GM19351 (cell line): ENCODE measurements at regions not wholly inside any gene's neighbourhood (a gene's known extent, or its start where the extent isn't known, plus 50 kb on each side); places are given as distances from the start of the nearest gene placed in this dataset.
"Not testable (repeated sequence)": the region's sequence is repeated elsewhere in the genome, so short reads cannot be mapped to it uniquely, and the experiment has no call there.

ENCODE experiments used
- ATAC-seq: cut with Tn5 transposase; IDR thresholded peaks from one replicate; pipeline ENCODE4 v1.9.1; 2021; ENCODE audit warnings: mild to moderate bottlenecking, moderate library complexity; ENCODE audit not compliant: unreplicated experiment

GRCh38 chr21:15562748-15563147, 167.0 kb upstream of the USP25 start:
- ATAC-seq = no peak

- no peak for ATAC-seq
Observed at GRCh38 chr21:15564907-15565306, 164.9 kb upstream of the USP25 start.

DNA sequence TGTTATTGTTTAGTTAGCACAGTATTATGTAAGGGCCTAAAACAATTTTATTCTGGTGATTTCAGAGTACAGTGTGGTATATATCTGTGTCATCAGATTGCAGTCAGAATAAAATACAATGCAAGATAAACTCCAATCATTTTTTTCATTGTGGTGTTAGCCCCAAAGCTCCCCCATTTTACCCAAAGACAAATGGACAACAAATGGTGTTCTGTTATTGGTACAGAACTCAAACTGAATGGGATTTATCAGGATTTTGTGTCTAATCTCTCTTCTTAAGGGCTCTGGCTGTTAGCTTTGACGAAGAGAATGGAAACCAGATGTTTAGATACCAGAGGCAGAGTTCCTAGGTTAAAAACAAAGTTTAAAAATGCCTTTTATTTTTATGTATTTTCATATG, 163.1 kb upstream of the USP25 start:
- no peak for ATAC-seq

GRCh38 chr21:15567191-15567590, 162.6 kb upstream of the USP25 start:
- no peak for ATAC-seq

DNA sequence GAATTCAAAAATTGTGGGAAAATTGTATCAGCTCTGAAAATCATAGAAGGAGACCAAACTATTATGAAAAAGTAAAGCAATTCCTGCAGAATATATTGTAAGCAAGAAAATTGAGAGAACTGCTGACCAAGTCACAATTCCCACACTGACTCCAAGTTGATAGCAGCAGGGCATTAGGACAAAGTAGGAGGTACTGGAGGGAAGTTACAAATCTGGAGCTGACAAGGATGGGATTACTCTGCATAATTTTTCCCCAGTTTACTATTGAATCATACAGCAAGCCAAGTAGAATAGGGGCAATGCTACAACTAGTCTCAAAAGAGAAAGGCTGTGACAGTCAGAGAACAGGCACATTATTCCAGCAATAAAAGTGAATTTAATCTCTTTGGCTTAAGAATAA, 161.3 kb upstream of the USP25 start:
- ATAC-seq = no peak

DNA sequence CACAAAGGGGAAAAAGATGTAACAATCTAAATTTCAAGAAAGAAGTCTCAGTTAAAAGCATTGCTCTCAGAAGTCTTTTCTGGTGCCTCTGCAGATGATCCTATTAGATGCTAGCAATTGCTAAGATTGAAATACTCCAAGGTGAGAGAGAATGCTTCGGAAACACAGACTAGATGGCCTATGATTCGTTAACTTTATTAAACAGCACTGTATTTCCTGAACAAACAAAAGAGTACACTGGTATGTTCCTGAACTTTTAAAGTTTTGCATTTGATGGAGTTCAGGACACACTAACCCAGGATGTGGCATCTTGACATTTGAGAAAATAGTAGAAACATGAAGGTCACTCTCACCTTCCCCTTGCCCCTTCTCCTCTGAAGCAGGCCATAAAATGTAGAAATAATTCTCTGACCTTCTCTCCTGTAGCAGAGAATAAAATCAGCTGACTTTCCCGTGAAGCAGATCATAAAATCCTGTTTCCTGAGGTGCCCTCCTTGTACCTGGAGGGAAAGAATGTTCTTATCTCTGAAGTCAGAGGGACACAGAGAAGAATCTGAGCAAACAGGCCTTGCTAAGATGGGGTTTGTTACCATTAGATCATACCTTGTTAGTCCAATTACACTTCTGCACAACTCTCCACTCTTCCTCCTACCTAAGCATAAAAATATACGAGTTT, 142.9 kb upstream of the USP25 start:
- ATAC-seq = no peak

- ATAC-seq = no peak
Observed at GRCh38 chr21:15592271-15592860, 137.4 kb upstream of the USP25 start.

DNA sequence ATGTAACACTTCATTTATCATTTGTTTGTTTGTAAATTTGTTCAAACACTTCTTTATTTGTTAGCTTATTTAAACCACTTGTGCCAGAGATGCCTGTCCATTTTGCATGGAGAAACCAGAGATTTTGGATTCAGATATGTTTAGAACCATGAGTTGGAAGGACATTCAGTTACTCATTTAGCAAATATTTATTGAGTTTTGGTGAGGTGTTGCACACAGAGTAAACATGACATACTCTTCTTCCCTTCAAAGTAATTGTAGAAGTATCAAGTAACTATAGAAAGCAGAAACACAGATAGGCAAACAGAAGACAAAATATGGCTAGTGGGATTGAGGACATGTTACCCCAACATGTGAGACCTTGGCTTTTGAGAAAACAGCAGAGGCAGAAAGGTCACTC, 136.8 kb upstream of the USP25 start:
- no peak for ATAC-seq

- ATAC-seq = no peak
Observed at GRCh38 chr21:15601390-15601789, 128.4 kb upstream of the USP25 start.

- no peak for ATAC-seq
Observed at GRCh38 chr21:15604413-15604812, 125.4 kb upstream of the USP25 start.

GRCh38 chr21:15614766-15615165, 115.0 kb upstream of the USP25 start:
- ATAC-seq = no peak

DNA sequence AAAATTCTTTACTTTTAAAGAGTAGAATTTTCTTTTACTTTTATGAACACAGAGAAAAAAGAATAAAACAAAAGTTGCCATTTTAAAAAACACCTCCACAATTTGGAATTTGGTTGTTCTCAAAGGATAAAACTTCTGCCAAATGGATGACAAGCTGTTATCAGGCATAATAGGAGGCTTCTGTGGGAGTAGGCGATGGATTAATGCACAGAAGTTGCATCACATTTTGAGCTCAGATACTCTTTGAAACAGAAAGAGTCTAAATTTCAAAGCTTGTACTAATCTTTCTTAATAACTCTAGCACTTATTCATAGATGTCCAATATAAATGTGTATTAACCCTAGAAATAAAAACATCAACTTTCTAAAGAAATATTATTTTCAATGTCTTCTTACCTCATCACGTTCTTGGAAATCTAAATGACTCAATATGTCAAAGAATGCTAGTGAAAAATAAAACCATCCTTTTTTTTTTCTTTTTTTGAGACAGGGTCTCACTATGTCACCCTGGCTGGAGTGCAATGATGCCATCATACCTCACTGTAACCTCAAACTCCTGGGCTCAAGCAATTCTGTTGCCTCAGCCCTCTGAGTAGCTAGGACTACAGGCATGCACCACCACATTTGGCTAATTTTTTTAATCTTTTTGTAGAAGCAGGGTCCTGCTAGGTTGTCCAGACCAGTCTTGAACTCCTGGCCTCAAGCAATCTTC, 112.8 kb upstream of the USP25 start:
- no peak for ATAC-seq

- no peak for ATAC-seq
Observed at GRCh38 chr21:15617964-15618363, 111.8 kb upstream of the USP25 start.

- ATAC-seq = no peak
Observed at GRCh38 chr21:15620892-15621291, 108.9 kb upstream of the USP25 start.

DNA sequence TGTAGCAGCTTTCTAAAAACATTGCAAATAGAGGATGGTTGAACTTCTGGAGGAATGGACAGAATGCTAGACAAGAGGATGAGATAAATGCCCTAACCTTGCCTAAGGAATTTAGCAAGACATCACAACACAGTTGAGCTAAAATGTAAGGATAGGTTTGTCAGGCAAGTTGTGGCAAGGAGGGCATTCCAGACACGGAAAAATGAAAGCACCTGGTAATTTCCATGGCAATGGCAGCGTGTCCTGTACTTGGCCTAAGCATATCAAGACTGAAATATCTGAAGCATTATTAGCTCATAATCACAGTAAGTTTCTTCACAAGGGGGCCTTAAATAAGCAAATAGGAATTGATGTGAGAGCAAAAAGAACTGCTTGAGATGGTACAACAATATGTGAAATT, 105.1 kb upstream of the USP25 start:
- no peak for ATAC-seq

- no peak for ATAC-seq
Observed at GRCh38 chr21:15625363-15625762, 104.4 kb upstream of the USP25 start.

- ATAC-seq = no peak
Observed at GRCh38 chr21:15626031-15626430, 103.8 kb upstream of the USP25 start.

GRCh38 chr21:15627011-15627410, 102.8 kb upstream of the USP25 start:
- ATAC-seq = no peak

DNA sequence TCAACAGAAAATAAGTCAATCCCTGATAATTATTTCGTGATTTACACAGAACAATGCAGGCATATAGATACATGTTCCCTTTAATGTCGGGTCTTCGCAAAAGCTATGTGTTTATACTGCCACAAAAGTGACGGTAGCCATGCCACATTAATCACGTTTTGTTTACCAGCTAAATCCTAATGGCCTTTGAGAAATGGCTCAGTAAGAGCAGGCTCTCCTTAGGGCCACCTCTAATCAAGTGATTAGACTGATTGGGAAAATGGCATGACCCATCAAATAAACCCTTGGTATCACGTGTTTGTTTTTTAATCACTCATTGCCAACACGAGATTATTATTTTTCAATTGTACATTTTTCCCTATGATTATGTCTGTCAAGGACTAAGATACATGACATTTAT, 102.0 kb upstream of the USP25 start:
- ATAC-seq = no peak

GRCh38 chr21:15631342-15631741, 98.4 kb upstream of the USP25 start:
- ATAC-seq = no peak

GRCh38 chr21:15634541-15634940, 95.2 kb upstream of the USP25 start:
- ATAC-seq = not testable (repeated sequence)

GRCh38 chr21:15638856-15639549, 90.8 kb upstream of the USP25 start:
- ATAC-seq = no peak
